ENCODE measurements at regions not wholly inside any gene's neighbourhood (a gene's known extent, or its start where the extent isn't known, plus 50 kb on each side); places are given as distances from the start of the nearest gene placed in this dataset.

GRCh38 chr4:134958862-134959261 lies 757.3 kb upstream of the PABPC4L start:
- H3K4me3 ChIP-seq = no peak overlapping the region
- BruUV-seq (replicated peaks) = no TSS peak
- ChIA-PET POLR2A (ENCODE audit: unreplicated experiment) (no interaction called here), CTCF (no interaction called here)
- no peaks in the 10 kb centered on the region for H3K9me3 ChIP-seq (ENCODE audit: insufficient read depth, low read depth)
- TF ChIP-seq CTCF (conservative IDR thresholded peaks at IDR 0.05) = no peak
- no peak for TF ChIP-seq EZH2 (IDR thresholded peaks at IDR 0.05; ENCODE audit: low read depth)
- no peak for DNase-seq
- no peak overlapping the region for H3K4me2 ChIP-seq
- H3K27me3 ChIP-seq (ENCODE audit: insufficient read depth, low read depth) = no peaks in the 10 kb centered on the region
- no peak overlapping the region for H2AFZ ChIP-seq
- no peaks in the 10 kb centered on the region for H3K4me1 ChIP-seq (replicated peaks; ENCODE audit: insufficient read depth)
- no peaks in the 10 kb centered on the region for H3K36me3 ChIP-seq (ENCODE audit: low read depth)
- no peak overlapping the region for H3K27ac ChIP-seq
- H3K79me2 ChIP-seq (ENCODE audit: low read depth) = no peaks in the 10 kb centered on the region
- H3F3A ChIP-seq (ENCODE audit: insufficient read depth, low read depth) = no peaks in the 10 kb centered on the region
- H3K9me2 ChIP-seq (ENCODE audit: insufficient read depth) = no peaks in the 10 kb centered on the region
- H4K20me1 ChIP-seq (ENCODE audit: insufficient read depth) = no peaks in the 10 kb centered on the region
- intact Hi-C loops (cut with micrococcal nuclease; ENCODE audit: unreplicated experiment) = no loop called here

GRCh38 chr4:134955059-134955458 lies 753.5 kb upstream of the PABPC4L start:
- no peaks in the 10 kb centered on the region for H3K9me3 ChIP-seq (ENCODE audit: insufficient read depth, low read depth)
- no peak for DNase-seq
- H3K27ac ChIP-seq = no peak overlapping the region
- intact Hi-C loops (cut with micrococcal nuclease; ENCODE audit: unreplicated experiment) = no loop called here
- H3F3A ChIP-seq (ENCODE audit: insufficient read depth, low read depth) = no peaks in the 10 kb centered on the region
- TF ChIP-seq CTCF (conservative IDR thresholded peaks at IDR 0.05) (no peak), EZH2 (IDR thresholded peaks at IDR 0.05; ENCODE audit: low read depth) (no peak)
- H4K20me1 ChIP-seq (ENCODE audit: insufficient read depth) = no peaks in the 10 kb centered on the region
- H3K4me2 ChIP-seq = no peak overlapping the region
- ChIA-PET POLR2A (ENCODE audit: unreplicated experiment) (no interaction called here), CTCF (no interaction called here)
- no peaks in the 10 kb centered on the region for H3K79me2 ChIP-seq (ENCODE audit: low read depth)
- H3K4me1 ChIP-seq (replicated peaks; ENCODE audit: insufficient read depth) = no peaks in the 10 kb centered on the region
- BruUV-seq (replicated peaks) = no TSS peak
- no peaks in the 10 kb centered on the region for H3K27me3 ChIP-seq (ENCODE audit: insufficient read depth, low read depth)
- H3K36me3 ChIP-seq (ENCODE audit: low read depth) = no peaks in the 10 kb centered on the region
- no peaks in the 10 kb centered on the region for H3K9me2 ChIP-seq (ENCODE audit: insufficient read depth)
- no peak overlapping the region for H2AFZ ChIP-seq
- no peak overlapping the region for H3K4me3 ChIP-seq

- H3K4me3 ChIP-seq = no peak overlapping the region
- no peaks in the 10 kb centered on the region for H3F3A ChIP-seq (ENCODE audit: insufficient read depth, low read depth)
- H4K20me1 ChIP-seq (ENCODE audit: insufficient read depth) = no peaks in the 10 kb centered on the region
- no peak overlapping the region for H3K27ac ChIP-seq
- intact Hi-C loops (cut with micrococcal nuclease; ENCODE audit: unreplicated experiment) = no loop called here
- H3K4me1 ChIP-seq (replicated peaks; ENCODE audit: insufficient read depth) = no peaks in the 10 kb centered on the region
- H3K4me2 ChIP-seq = no peak overlapping the region
- TF ChIP-seq EZH2 (IDR thresholded peaks at IDR 0.05; ENCODE audit: low read depth) = no peak
- TF ChIP-seq CTCF (conservative IDR thresholded peaks at IDR 0.05) = no peak
- H3K9me2 ChIP-seq (ENCODE audit: insufficient read depth) = no peaks in the 10 kb centered on the region
- POLR2A ChIA-PET (ENCODE audit: unreplicated experiment) = no interaction called here
- no peaks in the 10 kb centered on the region for H3K27me3 ChIP-seq (ENCODE audit: insufficient read depth, low read depth)
- no peaks in the 10 kb centered on the region for H3K36me3 ChIP-seq (ENCODE audit: low read depth)
- CTCF ChIA-PET = no interaction called here
- H2AFZ ChIP-seq = no peak overlapping the region
- no peaks in the 10 kb centered on the region for H3K79me2 ChIP-seq (ENCODE audit: low read depth)
- no peaks in the 10 kb centered on the region for H3K9me3 ChIP-seq (ENCODE audit: insufficient read depth, low read depth)
- DNase-seq = no peak
- BruUV-seq (replicated peaks) = no TSS peak
Measured at GRCh38 chr4:134952775-134953174, 751.2 kb upstream of the PABPC4L start.
